Muscle of arm (tissue), 1 donor: ENCODE measurements at regions not wholly inside any gene's neighbourhood (a gene's known extent, or its start where the extent isn't known, plus 50 kb on each side); places are given as distances from the start of the nearest gene placed in this dataset.

Experiments
- DNase-seq: peaks from one replicate; pipeline ENCODE4 v3.0.0-alpha.2; 2013

DNA sequence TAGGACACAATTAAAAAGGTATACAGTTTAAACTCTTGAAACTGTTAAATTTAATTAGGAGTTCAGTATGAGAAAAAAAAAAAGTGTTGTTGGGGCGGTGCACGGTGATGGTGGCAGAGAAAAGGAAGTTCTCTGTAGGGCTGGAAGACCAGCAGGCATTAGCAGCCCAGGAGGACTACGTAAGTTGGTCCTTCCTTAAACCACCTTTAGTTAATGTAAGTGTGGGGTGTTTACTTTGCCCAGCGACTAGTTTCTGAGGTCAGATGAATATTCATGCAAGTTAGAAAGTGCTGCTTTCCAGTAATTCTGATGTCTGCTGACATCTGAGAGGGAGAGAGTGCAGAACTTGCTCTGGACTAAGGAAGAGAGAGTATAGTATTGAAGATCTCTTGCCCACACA is 54.9 kb downstream of the NKX2-1 start:
- DNase-seq = no peak

DNA sequence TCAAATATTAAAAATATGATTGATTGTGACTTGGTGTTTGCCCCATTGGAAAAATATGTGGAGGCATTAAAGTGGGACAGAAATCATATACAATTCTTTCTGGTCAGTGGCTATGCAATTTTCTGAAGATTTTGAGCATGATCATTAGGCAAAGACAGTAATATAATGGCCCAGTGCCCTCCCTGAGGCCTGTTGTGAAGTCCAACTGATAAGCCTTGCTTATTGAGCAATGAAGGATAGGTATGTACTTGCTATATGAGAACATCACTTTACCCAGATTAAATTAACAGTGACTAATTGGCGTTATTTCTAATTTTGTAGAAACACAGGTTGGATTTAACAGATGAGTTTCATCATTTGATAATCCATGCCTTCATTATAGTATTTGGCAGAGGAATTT is 57.1 kb downstream of the NKX2-1 start:
- DNase-seq = no peak

DNA sequence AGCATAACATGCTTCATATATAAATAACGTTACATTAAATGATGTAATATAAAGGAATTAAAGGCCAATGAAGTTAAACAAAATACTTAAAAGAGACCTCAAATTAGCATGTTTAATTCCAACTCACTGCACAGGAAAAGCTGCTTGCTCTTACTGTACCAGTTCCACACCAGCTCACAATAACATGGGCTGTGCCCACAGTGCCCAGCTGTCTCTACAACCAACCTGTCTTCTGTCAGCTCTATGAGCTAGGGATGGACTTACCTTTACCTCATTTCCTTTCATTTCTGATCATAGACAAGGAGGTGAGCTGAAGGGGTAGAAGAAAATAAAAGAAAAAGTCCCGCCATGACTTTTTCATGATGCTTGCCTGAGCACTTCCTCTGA is 64.8 kb downstream of the NKX2-1 start:
- DNase-seq = no peak

DNA sequence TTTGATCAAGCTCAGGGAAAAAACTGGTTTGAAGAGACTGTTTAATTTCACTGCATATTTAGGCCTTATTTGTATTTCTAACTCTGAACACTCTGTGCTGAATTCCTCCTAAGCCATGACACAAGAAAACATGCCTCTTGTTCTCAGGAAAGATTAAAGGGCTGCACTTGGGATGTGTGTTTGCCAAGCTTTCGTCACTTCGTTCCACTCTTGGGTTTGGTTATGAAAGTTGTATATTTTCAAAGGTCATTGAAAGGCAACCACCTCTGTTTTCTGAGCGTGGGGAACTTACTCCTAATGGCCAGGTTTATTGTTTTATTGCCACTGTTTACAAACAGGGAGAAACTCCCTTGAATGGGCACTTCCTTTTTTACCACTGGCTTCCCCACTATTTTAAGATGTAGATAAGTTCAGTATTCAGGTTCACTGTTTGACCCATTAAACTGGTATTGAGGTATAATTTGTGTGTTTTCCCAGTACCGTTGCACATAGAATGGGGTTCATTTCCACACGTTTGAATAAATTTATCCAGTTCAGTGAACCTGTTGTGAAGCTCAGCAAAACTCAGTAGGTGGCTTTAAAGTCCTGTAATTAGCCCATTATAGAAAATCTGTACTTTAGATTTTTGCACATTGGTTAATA is 65.3 kb downstream of the NKX2-1 start:
- no peak for DNase-seq

DNA sequence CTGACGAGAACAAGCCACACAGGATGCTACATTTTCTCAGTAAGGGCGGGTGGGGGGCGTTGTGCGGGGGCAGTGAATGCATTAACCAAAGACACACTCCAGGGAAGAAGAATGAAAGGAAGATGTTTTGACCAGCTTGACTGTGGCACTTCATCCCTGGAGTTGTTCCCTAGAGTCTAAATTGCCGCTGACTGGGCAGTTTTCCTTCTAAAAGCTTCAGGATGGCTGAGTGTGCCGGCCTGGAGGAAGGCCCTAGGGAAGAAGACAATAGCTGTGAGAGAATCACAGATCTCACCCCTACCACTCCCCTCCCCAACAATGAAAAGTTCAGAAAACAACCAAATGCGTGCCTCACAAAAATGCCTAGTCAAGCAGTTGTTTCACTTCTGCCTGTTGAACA is 67.2 kb downstream of the NKX2-1 start:
- no peak for DNase-seq

DNA sequence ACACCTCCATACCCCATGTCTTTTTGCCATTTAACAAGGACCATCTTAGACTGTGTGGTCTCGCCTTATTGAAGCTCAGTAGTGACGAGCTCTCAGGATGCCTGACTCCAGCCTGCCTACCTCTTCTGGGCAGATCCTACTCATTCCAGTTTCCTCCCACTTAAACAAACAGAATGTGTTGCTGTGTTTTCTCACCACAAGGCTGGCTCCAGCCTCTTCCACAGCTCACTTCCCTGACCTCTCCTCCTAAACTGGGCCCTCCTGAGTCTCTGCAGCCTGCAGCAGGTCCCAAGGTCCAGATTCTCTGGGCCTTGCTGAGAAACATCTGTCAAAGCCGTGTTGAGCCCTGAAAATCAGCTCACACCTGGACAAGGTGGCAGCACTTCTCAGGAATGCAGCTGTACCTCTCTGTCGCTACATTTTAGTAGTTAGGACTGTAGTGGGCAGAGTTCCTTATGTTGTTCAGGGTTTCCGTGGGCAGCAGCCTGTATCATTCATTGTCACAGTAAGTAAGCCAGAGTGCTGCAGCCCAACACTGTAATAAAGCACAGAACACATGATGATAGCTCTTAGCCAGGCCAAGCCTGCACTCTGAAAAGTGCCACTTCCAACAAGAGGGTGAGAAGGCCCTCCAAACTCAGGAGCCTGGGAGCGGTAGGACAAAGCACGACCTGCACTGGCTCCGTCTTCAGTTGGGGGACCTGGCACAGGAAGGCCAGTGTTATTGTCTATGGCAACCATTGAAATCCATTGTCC is 68.5 kb downstream of the NKX2-1 start:
- no peak for DNase-seq

DNA sequence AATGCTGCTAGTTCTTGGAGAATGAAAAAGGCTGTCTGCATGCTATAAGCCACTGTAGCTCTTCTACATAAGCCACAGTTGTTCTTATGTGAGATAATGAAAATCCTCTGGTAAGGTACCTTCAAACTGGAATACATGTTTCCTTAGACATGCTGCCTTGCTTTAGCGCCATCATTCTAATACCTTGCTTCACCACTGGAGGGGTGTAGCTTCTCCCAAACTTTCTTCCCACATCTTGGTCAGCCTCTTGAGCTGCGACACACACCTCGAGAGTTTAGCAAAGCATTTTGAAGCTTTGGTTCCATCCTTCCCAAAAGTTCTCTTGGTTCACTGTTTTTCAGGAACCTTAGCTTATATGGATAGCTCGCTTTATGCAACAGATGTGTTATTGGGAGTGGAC is 69.5 kb downstream of the NKX2-1 start:
- no peak for DNase-seq

DNA sequence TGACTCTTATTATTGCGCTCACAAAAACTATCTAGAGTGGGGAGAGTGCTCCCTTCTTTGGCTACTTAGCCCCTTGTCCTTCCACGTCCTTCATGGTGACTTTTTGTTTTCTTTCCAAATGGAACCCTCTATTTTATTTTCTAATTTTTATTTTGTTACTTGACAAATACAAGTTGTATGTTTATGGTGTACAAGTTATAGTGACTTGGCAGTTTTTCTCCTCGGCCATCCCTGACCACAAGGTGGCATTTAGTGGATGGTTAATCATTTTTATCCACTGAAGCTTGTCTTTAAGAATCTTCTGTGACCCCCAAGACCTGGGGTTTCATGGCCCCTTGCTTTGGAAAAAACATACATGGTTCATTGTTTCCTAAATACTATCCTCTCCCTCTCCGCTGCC is 70.1 kb downstream of the NKX2-1 start:
- no peak for DNase-seq

DNA sequence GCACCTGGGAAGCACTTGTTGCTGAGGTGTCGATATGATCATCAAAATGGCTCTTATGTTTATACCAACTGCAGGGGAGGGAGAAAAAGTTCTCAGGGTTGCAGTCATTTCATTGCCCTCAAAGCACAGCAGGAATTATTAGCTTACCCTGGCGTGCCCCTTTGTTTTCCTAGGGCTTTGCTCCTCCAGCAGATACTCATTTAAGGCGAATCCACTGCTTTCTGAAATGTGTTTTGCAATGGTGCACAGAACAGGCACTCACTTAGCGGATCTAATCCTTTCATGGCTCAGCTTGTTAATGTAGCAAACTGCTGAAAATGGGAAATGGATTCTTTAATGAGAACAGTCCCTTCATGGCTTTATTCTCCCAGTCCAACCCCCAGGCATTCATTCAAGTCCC is 76.7 kb downstream of the NKX2-1 start:
- no peak for DNase-seq

DNA sequence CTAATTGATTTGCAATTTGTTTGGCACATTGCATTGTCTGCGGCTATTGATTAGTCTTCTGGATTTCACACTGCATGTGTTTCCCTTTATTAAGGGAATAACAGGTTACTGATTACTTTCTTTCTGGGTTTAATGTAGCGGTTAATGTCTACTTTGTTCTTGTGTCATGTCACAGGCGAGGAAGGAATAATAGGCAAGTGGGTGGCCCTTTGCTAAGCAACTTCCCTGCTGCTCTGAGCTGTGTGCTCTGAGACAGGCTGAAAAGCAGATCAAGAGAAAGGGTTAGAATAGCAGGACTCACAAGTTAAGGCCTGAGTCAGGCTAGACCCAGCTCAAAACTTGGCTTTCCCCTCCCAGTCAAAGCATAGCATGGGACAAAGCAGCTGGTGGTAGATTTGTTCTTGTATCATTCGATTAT is 77.2 kb downstream of the NKX2-1 start:
- DNase-seq = no peak

DNA sequence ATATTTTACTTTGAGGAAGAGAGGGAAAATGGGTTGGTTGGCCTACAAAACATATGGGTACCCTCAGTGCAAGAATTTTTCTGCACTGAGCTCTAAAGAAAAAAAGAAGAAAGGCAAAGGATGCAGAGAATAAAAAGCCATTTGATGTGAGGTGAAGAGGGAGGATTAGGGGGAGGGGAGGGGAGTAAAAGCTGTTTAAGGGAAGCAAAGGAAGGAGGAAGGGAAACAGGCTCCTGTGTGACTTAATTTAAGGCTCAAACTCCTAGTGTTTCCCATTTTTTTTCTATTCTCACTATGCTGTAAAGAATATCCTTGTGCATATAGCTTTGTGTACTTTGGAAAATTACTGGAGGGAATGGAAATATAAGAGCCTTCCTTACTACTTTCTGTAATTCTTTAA is 78.7 kb downstream of the NKX2-1 start:
- no peak for DNase-seq

DNA sequence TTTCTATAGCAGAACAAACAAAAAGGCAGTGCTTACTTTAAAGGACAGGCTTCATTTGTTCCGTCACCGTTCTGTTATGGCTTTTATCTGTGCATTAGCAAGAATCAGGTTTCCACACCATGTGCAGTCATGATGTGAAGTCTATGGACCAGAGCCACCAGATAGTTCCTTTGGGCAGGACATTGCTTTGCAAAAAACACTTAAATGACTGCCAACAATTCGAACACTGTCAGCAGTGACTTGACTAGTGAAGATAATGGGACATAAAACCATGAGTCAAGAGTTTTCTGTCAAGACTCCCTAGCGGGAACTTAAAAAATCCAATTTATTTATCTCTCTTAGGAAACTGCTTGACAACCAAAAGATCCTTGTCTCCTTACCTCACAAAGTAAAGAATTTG is 80.3 kb downstream of the NKX2-1 start:
- no peak for DNase-seq

DNA sequence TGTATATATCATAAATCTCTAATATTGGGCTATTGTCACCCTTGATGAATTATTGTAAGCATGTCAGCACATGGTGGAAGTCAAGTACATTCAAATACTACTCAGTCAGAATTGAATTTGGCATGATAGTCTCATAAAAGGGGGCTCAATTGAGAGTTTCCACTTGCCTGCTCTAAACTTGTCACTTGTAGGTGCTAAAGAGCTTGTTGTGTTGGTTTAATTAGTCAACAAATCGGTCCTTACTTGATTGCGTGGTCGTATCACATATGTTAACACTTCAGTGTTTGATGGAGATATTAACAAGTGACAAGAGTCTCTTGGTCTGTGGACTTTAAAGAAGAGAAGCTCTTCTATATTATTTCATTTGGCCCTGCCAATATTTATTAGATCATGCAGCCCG is 81.1 kb downstream of the NKX2-1 start:
- no peak for DNase-seq

DNA sequence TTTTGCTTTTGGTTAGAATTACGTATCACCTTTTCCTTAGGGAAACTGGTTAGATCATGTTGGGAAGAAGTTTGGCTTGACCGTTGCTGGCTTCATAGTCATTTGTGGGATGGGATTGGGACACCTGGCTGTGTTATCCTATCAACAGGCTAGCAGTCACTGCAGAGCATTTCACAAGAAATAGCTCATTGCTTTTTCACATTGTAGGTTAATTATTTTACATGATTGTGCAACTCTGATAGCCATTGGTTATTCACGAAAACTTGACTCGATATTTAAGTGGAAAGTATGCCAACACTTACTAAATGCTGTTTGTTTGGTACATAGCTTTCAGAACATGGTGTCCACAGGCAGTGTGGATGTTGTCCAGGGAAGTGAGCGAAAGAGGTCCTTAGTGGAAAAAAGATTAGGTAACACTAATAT is 89.4 kb downstream of the NKX2-1 start:
- DNase-seq = no peak

DNA sequence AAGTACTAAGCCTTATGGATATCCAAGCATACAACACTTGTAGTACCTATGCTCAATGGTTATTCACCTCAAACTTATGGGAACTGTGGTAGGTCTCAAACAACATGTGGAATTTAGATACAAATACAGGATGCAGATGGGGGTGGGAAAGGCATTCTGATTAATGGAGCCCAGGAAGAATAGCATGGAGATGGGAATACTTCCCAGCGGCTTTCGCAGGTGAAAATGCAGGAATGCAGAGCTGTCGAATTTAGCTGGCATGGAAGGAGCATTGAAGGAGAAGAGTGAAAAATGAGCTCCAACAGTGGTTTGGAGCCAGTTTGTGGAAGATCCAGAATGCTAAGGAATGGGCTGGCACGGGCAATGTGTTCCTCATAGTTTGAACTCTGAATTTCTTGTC is 89.9 kb downstream of the NKX2-1 start:
- no peak for DNase-seq

DNA sequence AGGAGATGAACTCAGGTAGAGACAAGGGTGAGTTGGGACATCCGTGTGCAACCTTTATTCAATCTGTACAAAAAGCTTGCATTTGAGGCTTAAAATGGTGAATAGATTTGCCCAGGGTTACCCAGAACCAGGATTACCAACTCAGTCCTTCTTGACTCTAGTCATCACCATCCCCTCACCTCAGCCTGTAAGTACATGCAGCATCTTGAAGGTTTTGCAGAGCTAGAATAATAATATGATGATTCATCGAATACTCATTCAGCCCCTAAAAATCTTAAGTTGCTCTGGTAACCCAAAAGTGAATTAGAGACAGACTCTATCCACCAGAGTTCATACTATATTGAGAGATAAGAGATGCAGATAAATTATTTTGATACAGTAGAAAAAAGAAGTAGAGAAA is 90.3 kb downstream of the NKX2-1 start:
- DNase-seq = no peak

DNA sequence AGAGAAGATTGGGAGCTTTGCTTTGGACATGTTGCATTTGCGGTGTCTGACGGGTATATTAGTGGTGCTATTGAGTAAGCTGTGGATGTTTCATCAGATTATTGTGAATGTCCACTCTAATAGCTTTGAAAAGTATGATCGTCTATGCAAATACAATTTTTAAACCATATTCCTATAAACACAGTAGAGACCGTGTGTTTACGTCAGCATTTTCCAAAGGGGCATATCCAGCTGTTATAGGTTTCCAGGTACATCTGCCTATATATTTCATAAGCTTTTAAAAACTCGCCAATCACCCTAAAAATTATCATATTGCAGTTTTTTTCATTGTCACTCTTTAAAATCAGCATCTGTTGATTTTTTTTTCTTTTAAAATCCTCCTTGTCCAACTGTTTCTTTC is 91.7 kb downstream of the NKX2-1 start:
- no peak for DNase-seq

DNA sequence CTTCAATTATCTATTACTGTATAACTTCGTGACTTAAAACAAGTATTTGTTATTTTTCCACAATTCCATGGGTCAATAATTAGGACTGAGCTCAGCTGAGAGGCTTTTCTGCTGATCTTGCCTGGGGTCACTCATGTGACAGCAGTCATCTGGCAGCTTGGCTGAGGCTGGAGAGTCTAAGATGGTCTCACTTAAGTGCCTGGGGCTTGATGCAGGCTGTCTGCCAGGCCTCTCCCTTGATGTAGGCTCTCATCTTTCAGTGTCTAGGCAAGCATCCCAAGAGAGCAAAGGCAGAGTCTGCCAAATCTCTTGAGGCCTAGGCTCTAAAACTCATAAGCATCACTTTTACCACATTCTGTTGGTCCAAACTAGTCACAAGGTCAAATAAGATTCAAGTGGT is 93.2 kb downstream of the NKX2-1 start:
- DNase-seq = no peak

DNA sequence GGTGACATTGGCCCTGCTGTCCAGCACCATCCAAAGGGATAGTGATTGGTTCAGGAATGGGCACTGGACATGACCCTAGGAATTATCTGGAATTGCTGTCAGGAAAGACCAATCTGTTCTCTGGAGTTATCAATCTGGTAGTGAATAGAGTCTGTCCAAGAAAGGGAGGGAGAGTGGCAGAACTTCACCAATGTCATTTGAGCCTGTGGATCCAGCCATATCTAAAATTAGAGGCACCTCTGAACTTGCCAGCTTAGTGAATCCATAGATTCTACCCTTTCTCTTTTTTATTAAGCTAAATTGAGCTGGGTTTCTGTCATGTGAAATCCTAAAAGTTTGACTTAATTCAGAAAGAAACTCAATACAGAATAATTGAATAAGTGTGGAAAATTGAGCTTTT is 93.9 kb downstream of the NKX2-1 start:
- no peak for DNase-seq

DNA sequence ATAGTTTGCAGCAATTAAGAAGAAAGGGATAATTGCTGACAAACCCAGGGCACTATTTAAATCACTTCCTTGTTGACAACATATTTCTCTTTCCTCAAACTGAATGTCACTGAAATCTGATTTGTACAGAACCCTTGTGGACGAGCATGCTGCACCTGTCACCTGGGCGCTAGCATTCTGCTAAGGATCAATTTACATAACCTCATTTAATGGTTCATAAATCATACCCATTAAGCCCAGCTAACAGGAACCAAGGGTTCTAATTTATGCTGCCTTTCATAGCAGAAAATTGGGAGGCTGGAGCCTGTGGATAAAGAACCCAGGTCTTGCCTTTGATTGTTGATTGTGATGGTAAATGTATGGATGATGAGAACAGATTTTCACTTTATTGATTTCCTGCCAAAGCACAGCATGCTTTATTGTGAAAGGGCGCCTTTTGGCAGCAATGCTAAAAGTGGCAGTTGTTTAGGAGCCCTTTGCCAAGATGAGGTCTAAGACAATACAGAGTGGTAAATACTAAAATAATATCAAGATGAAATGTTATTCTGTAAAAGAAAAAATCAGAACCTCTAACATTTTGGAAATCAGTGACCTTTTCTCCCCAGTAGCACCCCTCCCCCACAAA is 95.4 kb downstream of the NKX2-1 start:
- DNase-seq = no peak

DNA sequence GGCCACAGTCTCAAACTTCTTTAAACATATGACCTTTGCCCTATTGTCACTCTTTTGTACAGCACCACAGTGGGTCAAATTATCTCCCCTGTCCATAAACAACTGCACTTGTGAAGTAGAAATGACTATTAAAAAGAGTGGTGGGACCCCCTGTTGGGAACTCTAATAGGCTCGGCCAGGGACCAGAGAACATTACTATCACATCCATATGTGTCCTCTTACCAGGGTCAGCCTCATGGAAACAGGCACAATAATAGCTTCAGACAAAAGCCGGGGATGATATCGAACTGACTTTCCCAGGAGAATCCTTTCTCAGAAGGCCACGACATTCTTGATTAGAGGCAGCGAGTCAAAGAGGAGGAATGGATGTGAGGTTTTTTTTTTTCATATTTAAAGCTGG is 96.6 kb downstream of the NKX2-1 start:
- DNase-seq = no peak

DNA sequence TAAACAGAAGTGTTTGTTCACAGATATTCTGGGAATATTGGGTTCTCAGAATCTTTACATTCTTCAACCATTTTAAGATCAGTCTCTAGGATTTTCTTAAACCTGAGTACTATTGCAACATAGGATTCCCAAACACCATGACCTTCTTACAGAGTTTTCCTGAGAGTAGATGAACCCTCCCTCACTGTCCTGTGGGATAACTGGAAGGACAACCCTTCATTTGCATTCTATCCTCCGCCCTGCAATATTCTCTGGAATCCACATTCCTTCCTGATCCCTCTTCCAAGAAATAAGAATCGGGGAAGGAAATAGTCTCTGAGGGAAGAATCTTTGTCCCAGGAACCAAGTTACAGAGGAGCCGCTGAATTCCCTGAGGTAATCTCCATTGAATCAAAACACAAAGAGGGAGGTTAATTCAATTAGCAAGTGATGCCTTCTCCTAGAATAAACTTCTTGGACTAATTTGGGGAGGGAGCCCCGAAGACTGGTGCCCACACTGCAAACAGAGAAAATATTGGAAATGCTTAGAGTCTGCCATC is 99.8 kb upstream of the MBIP start:
- DNase-seq = no peak

DNA sequence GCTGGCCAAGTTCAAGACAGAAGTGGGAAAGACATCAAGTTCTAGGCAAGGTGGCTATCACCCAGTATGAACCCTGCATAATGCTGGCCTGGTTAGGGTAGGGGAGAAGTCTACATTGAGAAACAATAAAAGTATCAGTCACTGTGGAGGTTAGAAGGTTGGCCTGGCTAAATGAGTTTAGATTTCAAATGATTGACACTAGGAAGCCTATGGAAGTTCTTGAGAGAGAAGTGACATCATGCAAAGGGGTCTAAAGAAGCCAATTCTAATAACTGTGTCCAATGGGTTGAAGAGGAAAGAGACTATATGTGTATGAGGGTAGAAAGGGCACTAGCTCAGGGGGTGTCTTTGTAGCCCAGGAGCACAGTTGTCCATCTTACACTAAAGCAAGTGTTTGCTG is 98.5 kb upstream of the MBIP start:
- DNase-seq = no peak
